Kidney epithelial cell (primary cell): ENCODE measurements at regions not wholly inside any gene's neighbourhood (a gene's known extent, or its start where the extent isn't known, plus 50 kb on each side); places are given as distances from the start of the nearest gene placed in this dataset.
"Not testable (repeated sequence)": the region's sequence is repeated elsewhere in the genome, so short reads cannot be mapped to it uniquely, and the experiment has no call there.

Experiments used
- DNase-seq: peaks from one replicate; pipeline ENCODE4 v3.0.0-alpha.2; 2010; ENCODE audit warnings: low read depth
- H3K27me3 ChIP-seq: 2 replicates; pipeline ENCODE4 v1.6.0; 2011; ENCODE audit warnings: low read length; ENCODE audit not compliant: control insufficient read depth, insufficient read depth
- H3K36me3 ChIP-seq: 2 replicates; pipeline ENCODE4 v1.5.1; 2011; ENCODE audit warnings: low read length; ENCODE audit not compliant: control insufficient read depth, insufficient read depth
- H3K4me3 ChIP-seq: 2 replicates; pipeline ENCODE4 v1.5.1; 2011; ENCODE audit warnings: low read depth, mild to moderate bottlenecking, control low read depth, low read length
- TF ChIP-seq, protein P1 (sequence below): IDR thresholded peaks from 2 replicates; pipeline ENCODE4 v1.5.1; 2011; ENCODE audit warnings: mild to moderate bottlenecking, moderate library complexity, low read length, control low read depth, inconsistent platforms; ENCODE audit not compliant: insufficient read depth, poor library complexity, severe bottlenecking

DNA sequence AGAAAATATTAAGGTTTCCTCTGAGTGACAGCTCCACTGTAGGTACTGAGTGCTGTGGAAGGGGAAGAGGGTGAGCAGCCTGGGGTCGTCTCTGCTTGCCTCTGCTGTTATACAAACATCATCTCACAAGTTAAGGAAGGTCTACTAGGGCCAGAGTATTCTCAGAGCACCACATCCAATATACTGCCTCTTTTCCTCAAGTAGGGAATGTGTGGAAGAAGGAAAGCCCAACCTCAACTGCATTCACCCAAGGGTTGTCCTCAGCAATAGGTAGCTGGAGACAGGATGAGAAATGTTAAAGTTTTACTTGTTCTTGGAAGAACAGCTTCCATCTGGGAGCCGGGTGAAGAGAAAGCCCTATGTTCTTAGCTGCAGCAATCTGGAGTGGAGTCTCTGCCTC is 1062.3 kb upstream of the CDH10 start:
- DNase-seq, result no peak
- H3K36me3 ChIP-seq, result no peaks in the 10 kb centered on the region
- H3K4me3 ChIP-seq, result no peak overlapping the region
- H3K27me3 ChIP-seq, result no peaks in the 10 kb centered on the region
- TF ChIP-seq, protein P1, sequence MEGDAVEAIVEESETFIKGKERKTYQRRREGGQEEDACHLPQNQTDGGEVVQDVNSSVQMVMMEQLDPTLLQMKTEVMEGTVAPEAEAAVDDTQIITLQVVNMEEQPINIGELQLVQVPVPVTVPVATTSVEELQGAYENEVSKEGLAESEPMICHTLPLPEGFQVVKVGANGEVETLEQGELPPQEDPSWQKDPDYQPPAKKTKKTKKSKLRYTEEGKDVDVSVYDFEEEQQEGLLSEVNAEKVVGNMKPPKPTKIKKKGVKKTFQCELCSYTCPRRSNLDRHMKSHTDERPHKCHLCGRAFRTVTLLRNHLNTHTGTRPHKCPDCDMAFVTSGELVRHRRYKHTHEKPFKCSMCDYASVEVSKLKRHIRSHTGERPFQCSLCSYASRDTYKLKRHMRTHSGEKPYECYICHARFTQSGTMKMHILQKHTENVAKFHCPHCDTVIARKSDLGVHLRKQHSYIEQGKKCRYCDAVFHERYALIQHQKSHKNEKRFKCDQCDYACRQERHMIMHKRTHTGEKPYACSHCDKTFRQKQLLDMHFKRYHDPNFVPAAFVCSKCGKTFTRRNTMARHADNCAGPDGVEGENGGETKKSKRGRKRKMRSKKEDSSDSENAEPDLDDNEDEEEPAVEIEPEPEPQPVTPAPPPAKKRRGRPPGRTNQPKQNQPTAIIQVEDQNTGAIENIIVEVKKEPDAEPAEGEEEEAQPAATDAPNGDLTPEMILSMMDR, result no peak

DNA sequence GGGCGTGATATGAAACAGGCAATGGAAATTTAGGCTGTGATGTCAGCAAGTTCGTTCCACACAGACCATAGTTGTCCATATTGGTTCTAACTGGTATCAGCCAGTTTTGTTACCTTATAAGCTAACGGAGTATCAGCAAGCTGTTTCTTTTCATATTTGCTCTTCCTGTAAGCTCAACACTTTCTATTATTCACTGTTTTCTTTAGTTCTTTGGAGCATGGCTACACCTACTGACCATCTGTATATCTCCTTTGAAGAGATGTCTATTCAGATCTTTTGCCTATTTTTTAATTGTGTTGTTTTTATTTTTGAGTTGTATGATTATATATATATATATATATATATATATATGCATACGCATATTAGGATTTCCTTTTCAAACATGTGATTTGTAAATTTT is 1057.2 kb upstream of the CDH10 start:
- Histone ChIP-seq H3K4me3 (no peak overlapping the region), H3K27me3 (no peaks in the 10 kb centered on the region), H3K36me3 (no peaks in the 10 kb centered on the region)
- no peak for DNase-seq
- TF ChIP-seq, protein P1, result no peak

DNA sequence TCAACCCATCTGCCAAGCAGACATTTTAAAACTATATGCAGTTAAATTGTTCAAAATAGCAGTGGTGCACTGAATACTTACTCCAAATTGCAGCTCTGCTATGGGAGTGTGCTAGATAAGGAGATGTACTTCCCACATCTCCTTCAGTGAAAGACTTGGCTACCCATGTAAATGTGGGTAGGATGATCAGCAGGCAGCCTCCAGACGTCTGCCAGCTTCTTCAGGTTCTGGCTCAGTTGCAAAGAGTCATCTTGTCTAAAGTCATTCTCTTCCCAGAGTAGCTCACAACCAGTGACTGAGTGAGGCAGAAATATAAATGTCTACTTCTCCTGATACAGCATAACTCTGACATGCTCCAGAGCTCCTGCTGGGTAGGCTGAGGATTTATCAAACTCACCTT is 1050.0 kb upstream of the CDH10 start:
- Histone ChIP-seq H3K36me3 (no peaks in the 10 kb centered on the region), H3K27me3 (no peaks in the 10 kb centered on the region), H3K4me3 (no peak overlapping the region)
- TF ChIP-seq, protein P1, result no peak
- DNase-seq, result no peak

DNA sequence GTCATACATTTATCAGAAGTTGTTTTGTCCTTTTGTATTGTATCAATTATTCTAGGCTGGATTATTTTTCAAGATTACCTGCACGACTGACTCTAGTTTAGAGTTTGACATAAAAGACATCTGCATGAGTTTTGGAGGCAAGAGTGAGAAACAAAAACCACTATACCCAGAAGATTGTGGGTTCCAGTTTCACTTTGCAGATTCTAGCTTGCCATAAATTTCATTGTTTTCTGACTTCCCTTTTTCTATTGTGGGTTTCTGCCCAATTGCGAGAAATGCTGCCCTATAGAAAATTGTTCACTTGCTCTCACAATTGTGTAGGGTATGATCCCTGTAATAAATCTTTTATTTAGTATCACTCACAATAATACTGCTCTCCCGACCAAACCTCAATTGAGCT is 1043.4 kb upstream of the CDH10 start:
- no peaks in the 10 kb centered on the region for H3K27me3 ChIP-seq
- H3K4me3 ChIP-seq, result no peak overlapping the region
- H3K36me3 ChIP-seq, result no peaks in the 10 kb centered on the region
- TF ChIP-seq, protein P1, result no peak
- no peak for DNase-seq

DNA sequence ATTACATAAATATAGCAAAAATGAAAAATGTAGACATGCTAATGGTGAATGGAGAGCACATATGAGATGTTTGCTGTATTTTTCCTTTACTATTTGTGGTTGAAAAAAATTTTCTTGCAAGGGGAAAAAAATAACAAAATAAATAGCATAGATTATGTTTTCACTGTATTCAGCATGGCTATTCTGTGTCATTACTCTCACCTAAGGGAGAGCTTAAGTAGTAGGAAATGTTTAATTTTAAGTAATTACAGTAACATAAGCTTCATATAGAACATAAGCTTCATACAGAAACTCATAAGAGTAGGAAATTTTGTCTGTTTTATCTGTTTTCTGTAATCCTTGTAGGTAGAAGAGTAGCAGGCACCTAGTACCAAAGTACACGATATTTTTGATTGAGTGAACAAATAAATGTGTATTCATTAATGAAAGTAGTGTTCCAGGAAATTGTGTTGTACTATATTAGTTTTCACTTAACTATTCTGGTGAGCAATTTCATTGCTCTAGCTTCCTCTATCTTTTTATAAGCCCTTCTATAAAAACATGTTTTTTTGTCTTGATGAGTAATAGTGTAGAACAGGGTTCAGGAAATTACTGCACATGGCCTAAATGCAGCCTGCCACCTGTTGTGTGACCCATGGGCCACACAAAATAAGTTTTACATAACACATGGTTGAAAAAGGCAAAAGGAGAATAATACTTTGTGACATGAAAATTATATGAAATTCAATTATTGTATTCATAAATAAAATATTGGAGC is 1025.0 kb upstream of the CDH10 start:
- no peaks in the 10 kb centered on the region for H3K27me3 ChIP-seq
- TF ChIP-seq, protein P1, result no peak
- no peak overlapping the region for H3K4me3 ChIP-seq
- no peaks in the 10 kb centered on the region for H3K36me3 ChIP-seq
- DNase-seq, result no peak

DNA sequence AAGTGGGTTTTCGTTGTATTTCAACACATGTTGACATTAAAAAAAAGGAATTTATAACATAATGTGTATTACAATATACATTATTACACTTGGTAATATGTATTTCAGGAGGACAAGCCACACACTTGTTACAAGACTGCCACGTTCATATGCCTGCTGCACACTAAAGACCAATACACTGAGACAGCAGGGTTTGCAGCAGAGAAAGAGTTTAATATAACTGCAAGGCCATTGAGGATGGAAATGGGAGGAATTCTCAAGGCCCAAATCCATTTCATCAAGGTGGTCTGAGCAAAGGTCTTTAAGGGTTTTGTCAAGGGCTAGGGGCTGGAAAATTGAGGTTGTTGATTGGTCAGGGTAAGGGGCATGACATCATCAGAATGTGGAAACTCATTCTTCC is 1017.8 kb upstream of the CDH10 start:
- Histone ChIP-seq H3K36me3 (no peaks in the 10 kb centered on the region), H3K4me3 (no peak overlapping the region), H3K27me3 (no peaks in the 10 kb centered on the region)
- no peak for DNase-seq
- TF ChIP-seq, protein P1, result no peak

DNA sequence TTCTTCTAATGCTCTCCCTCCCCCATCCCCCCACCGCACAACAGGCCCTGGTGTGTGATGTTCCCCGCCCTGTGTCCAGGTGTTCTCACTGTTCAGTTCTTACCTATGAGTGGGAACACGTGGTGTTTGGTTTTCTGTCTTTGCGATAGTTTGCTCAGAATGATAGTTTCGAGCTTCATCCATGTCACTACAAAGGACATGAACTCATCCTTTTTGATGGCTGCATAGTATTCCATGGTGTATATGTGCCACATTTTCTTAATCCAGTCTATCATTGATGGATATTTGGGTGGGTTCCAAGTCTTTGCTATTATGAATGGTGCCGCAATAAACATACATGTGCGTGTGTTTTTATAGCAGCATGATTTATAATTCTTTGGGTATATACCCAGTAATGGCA is 1005.5 kb upstream of the CDH10 start:
- H3K4me3 ChIP-seq, H3K36me3 ChIP-seq, H3K27me3 ChIP-seq, DNase-seq: not testable (repeated sequence)
